NCI-H2081 (cell line): ENCODE measurements at regions not wholly inside any gene's neighbourhood (a gene's known extent, or its start where the extent isn't known, plus 50 kb on each side); places are given as distances from the start of the nearest gene placed in this dataset.
"Not testable (repeated sequence)": the region's sequence is repeated elsewhere in the genome, so short reads cannot be mapped to it uniquely, and the experiment has no call there.

Experiments used
- DNase-seq, 2 experiments: peaks; one replicate each; lab custom pipeline; 2025; lab: John Stamatoyannopoulos, UW

DNA sequence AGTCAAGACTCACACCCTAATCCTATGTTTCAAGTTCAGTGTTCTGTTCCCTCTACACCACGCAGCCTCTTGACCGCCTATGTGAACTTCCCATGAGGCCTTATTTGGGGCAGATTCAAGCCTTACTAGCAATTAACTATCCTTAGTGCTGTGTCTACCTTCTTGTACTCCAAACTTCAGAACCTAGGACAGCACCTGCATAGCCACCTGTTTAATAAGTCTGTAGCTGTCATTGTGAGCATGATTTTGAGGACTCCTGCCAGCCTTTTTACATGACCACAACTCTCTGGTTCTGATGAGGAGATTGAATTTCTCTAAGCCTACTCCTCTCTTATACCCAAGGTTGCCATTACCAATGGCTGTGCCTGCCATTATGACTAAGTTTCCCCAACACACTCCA, 50.8 kb upstream of the PCSK1 start:
- DNase-seq: no peak

DNA sequence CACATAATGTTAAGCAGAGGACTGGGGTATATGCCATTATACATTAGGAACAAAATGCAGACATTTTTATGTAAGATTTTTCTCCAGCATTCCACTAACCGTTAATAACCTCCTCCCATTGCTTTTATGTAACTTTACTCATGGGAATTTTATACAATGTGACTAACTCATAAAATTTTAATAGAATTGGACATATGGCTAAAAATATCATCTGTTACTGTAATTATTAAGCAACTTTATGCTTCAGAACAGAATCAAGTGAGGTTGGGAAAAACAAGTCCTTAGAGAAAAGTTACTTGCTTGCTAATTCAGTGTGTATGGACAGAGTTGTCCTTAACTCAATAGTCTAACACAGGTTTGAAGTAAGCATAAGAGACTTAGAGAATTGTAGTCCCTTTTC, 54.8 kb upstream of the PCSK1 start:
- DNase-seq: no peak

DNA sequence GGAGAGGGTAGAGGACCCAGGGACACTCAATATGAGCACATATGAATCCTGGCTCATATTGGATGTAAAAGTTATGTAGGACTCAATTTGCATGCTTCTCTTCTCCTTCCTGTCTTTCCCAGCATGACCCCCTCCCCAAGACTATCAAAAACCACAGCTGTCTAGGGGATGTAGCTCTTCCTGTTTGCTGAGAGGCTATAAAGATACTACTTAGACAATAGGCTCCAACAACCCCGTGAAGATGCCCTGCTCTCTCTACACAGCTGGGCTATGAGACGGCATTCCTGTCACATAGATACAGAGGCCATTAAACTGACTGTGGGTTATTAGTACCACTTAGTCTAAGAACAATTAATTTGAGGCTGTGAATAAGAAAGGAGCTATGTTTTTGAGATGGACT, 56.5 kb upstream of the PCSK1 start:
- DNase-seq: no peak

DNA sequence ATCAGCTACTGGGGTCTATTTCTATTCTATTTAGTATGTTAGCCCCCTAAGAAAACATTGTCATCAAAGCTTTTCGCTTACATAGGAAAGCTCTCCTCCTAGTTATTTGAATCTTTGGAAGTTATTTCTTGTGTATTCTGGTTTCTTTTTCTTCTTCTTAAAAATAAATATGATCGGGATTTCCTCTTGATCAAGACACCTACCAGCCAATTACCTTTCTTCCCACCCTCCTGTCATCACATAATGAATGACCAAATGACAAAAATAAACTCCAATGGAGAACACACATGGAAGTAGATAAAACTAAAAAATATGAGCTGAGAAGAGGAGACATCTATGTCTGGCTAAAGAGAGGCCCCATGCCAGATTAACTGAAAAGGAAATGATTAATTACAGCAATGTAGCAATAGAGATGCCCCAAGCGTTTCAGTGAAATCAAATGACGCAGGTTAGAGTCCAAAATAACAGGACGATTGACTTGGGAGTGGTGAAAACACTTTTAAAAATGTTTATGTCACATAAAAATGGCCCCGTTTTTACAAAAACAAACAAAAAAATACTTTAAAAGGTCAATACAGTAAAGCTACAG, 59.5 kb upstream of the PCSK1 start:
- DNase-seq: no peak

DNA sequence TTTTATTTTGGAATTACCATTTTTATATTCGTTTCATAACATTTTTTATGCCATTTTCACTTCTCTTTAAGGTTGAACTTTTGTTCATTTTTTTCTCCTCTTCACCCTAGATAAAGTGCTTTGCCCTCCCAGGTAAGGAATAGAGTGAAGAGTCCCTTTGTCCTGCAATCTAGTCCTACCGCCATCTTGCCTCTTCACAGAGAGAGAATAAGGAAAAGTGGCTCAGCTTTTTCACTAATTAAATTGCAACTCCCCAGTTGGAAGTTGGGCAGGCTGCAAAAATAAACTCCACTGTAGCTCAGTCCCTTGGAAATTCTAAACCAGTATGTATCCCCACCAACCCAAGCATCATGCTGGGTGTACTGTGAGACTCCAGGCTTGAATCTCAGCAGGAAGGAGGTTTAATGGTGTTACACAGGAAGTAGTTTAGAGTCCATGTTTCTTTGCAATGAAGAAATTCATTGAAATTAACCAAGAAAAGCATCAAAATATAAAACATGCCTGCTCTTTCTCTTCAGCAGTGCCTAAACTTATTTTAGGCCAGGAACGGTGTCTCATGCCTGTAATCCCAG, 60.3 kb upstream of the PCSK1 start:
- DNase-seq: no peak

DNA sequence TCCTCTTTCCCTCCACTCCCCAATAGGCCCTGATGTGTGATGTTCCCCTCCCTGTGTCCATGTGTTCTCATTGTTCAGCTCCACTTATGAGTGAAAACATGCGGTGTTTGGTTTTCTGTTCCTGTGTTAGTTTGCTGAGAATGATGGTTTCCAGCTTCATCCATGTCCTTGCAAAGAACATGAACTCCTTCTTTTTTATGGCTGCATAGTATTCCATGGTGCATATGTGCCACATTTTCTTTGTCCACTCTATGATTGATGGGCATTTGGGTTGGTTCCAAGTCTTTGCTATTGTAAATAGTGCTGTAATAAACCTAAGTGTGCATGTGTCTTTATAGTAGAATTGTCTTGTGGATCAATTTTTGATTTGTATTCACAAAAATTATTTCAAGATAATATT, 62.4 kb upstream of the PCSK1 start:
- DNase-seq: not testable (repeated sequence)

DNA sequence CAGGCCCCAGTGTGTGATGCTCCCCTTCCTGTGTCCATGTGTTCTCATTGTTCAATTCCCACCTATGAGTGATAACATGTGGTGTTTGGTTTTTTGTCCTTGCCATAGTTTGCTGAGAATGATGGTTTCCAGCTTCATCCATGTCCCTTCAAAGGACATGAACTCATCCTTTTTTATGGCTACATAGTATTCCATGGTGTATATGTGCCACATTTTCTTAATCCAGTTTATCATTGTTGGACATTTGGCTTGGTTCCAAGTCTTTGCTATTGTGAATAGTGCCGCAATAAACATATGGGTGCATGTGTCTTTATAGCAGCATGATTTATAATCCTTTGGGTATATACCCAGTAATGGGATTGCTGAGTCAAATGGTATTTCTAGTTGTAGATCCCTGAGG, 64.0 kb upstream of the PCSK1 start:
- DNase-seq: not testable (repeated sequence)

DNA sequence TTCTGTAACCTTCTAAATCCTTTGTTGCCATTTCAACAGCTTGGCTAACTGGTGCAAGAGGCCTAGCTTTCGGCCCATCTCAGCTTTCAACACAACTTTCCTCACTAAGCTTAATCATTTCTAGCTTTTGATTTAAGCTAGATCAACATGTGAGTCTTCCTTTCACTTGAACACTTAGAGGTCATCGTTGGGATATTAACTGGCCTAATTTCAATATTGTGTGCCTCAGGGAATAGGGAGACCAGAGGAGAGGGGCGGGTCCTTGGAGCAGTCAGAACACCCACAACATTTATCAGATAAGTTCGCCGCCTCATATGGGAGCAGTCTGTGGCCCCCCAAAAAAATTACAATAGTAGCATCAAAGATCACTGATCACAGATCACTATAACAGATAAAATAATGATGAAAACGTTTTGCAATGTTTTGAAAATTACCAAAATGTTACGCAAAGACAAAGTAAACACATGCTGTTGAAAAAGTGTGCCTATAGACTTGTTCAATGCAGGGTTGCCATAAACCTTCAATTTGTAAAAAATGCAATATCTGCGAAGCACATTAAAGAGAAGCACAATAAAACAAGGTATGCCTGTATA, 66.8 kb upstream of the PCSK1 start:
- DNase-seq: no peak

DNA sequence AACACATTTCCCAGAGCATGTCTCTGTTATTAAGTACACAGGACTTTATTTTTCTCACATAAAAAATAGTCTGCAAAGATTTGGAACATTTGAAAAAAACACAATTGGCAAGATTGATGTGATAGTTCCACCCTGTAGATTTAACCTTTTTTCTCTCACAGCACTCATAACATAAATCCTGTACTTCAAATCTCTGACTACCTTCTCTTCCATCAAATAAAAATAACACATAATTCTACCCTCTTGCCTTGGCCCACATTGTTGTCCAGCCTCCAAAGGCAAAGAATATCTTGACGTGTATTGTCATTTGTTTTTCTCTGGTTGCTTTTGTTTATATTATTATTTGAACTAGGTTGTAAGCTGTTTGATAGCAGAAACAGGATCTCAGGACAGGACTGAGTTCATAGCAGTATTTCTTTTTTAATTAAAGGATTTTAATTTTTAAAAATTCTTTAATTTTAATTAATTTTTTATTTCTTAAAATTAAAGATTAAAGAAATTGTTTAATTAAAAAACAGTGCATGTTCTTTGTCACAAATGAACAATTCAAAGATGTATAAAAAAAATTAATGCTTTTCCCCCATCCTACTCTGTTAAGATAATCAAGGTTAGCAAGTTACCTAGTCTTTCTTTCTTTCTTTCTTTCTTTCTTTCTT, 69.1 kb upstream of the PCSK1 start:
- DNase-seq: no peak

DNA sequence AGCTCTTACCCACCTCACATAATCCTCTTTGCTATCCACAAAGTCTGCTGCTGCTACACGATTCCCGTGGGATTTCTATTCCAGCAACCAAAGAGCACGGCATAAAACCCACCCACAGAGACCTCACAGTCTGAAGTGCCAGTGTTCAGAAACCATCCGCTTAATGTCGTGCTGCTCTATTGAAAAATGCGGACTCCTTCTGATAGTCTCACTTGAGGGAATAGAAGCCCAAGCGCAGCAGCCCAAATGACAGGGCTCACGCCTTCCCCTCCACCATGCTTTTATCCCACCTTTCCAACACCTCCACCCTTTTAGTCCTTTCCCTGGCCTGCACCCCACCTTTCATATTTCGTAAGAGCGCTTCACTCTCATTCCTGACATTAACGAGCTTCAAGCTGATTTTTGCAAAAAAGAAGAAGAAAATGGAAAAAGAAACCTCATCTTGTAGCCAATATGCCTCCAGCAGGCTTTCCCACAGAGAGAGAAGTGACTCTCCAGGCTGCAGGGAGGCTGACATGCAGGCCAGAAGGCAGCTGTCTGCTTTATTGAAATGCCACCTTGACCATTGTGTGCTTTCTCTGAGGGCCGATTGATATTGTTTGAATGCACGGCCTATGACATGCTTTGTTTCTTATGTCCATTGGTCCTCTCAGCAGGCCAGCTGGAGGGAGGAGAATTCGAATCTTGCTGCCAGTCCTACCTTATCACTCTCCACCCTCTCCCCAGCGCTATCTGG, 70.6 kb upstream of the PCSK1 start:
- DNase-seq: no peak

DNA sequence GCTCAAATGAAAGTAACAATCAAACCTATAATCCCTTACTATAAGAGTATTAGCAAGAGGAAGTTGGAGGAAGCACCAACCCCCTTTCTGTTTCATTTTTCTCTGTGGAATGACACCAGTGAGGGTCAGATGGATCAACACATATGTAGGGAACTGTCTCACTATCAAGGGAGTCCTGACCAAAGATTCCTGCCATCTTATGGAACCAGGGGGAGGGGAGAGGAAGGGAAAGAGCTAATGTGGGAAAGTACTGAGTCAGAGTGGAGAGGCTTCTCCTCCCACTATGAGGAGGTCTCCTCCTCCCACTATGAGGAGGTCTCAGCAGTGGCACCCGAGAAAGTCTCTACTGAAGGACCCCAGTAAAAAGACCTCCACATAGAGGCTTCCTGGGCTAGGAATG, 73.3 kb upstream of the PCSK1 start:
- no peak for DNase-seq

DNA sequence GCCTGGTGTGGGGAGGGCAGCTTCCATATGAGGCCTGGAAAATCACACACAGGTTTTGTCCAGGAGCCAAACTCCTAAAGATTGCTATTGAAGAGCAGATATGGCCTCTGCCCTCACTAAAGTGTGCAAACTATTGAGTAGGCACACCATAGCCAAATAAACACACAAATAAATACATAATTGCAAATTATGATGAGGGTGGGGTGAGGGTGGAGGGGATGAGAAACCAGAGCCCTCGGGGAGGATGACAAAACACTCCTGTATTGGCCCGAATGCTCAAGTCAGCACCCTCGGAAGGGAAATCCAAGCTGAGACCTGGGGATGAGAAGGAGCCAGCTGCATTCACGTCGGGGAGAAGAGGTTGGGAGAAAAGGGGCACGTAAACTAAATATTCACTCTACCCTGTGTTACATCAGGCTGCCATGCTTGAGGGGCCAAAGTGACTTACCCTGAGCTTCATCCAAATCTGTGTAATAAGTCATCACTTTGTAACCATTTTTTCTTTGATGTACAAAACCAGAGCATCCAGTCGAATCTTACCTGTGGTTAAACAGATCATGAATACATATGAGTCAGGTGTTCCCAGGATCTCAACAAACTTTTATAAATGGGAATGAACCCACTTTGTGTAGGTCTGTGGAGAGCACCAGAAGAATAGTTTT, 73.9 kb upstream of the PCSK1 start:
- DNase-seq: no peak

DNA sequence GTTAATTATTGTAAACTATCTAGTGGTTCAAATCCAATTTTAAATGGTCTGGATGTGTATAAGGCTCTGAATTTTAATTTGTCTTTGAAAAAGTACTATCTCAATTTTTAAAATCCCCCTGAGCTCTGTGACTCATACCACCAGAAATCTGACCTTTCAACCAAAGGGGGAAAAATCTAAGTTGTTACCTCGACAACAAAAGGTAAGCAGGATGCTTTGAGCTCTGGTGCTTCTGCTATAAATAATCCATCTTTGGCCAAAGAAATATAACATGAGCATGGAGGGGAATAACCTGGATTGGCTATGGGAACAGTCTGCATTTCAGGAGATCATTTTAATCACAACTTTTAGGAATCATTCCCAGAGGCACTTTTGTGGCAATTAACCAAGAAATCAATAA, 76.3 kb upstream of the PCSK1 start:
- no peak for DNase-seq

DNA sequence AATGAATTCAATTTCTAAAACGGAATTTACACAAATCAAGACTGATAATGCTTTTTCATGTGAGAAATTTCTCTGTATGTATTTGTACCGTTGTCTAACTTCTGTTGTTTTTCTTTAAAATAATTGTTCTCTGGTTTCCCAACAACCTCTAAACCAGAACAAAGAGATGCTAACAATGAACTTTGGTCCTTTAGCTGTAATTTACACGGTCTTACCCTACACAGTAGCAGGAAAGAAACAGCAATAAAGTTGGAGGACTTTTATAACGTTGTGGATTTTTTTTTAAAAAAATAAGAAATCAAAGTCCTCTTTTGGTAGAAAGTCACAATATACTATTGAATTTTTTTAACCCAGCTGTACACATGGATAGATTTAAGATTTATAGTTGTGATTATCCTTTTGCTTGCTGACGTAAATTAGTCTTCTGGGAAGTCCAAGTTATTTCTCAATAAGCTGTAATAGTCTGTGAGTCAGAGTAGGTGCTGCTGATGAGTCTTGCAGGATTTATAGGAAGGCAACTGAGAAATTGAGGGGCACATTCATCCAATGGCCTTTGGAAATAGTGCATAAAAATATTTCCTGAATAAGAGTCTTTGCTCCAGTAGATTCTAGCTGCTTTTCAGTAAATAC, 76.8 kb upstream of the PCSK1 start:
- DNase-seq: no peak

DNA sequence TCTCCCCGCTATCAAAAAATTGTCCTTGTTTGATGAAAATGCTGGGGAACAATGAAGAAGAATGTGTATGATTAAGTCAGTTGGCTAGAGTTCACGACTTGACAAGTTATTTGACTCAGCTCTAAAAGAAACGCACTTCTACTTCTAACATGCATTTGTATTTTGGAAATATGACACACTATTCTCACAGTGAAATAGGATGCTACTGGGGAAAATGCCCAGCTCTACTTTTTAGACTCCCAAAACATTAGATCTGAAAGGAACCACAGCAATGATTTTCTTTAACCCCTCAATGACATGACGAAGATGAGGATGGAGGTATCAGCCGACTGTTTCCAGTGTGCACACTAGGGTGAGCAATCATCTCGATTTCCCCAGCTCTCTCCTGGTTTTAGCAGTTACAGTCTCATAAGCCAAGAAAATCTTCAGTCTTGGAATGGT, 83.6 kb upstream of the PCSK1 start:
- no peak for DNase-seq

DNA sequence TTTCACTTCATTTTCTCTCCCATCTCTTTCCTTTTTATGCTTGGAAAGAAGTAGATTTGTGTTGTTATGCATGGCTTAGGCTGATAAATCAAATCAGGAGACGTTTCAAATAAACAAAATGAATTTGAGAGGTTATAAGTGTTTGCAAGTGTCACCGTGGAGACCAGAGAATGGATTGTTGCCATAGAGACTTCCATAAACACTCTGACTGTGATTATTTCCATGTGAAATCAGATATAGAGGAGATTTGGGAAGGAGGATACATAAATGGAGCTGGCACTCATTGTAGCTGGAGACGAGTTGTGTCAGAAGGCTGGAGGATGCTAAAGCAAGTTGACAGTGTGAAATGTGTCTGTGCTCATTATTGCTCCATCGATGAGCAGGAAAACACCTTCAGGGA, 84.2 kb upstream of the PCSK1 start:
- DNase-seq: peak in 1 of 2 experiments; percentile 39

DNA sequence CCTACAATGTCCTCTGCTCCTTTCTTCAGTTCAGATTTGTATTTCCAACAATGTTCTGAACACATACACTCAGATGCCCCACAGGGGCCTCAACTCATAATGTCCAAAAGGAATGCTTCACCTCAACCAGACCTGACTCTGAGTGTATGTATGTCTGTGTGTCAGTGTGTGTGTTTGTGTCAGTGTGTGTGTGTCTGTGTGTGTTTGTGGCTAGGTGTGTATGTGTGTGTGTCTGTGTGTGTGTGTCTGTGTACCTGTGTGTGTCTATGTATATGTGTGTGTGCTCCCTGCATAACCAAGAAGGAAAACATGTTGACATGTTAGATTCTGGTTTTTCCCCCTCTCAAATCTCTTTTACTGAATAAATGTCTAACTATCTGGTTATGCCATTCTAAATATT, 87.3 kb upstream of the PCSK1 start:
- no peak for DNase-seq

DNA sequence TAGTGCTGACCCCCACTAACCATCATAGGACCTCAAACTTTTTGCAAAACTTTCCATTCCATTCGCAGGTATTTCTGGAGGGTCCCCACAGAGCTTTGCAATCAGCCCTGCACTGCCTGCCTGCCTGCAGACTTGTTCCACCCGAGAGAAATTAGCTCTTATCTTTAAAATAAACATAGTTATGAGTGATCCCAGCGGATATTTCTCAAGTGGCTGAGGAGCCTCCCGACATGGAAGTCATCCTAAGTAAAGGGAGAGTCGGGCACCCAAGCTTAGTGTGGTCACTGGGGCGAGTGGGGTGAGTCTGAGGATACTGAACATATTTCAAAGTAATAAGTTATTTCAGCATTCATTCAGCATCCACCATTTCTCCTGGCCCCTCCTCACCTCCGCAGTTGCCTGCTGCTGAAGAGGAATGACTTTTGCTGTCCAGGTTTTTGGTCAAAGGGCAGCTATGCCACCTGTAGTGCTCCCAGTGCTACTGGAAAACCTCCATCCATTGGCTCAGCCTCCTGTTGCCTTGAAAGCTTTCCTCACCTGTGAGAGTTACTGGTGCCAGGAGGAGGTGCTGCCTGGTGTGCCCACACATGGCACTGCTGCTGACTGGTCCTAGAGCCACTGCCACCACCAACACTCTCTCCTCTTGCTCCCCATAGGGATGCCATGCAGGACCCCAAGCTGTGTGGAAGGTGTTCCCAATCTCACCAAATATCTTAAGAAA, 89.7 kb upstream of the PCSK1 start:
- no peak for DNase-seq

DNA sequence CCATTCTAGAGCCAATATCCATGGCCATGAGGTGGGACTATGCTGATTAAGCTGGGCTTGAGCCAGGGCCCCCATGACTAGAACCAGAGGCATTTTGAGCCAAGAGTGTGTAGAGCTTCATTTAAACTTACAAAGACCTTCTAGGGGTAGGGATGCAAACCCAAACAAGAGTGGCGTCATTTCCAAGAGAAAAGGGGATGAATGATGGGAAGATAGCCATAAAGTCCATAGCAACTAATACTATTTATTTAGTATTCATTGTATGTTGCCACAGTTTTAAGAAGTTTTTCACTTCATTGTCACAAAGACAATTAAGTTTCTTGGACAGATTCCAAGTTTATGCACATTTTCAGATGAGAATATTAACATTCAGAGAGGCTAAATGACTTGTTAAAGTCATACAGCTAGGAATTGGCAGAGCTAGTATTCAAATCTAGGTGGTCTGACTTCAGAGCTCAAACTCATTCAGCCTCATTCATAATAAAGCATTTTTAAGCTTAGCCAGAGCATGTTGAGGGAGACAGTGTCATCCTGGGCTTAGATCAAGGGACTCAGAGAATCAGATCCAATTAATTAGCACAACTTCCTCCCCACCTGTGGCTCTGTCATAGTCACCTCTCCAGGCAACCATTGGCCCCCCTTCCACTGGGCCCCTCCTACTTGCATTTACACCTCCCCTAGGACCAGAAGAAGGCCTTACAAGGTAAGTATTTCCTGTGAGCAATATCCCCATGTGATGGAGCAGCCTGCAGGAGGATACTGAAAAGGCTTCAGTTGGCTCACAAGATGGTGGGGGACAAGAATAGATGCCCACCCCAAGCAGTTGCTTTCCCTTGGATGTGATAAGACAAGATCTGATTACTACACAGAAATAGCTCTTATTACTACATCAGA, 95.0 kb upstream of the PCSK1 start:
- peak in 1 of 2 experiments; percentile 5 for DNase-seq
